C4-2B (cell line): ENCODE measurements at regions not wholly inside any gene's neighbourhood (a gene's known extent, or its start where the extent isn't known, plus 50 kb on each side); places are given as distances from the start of the nearest gene placed in this dataset.
"Not testable (repeated sequence)": the region's sequence is repeated elsewhere in the genome, so short reads cannot be mapped to it uniquely, and the experiment has no call there.

ENCODE experiments used
- H3K27ac ChIP-seq: fragments of 450-650 bp; 2 replicates; pipeline ENCODE4 v1.5.1; 2017
- CTCF ChIP-seq: fragments of 450-650 bp; conservative IDR thresholded peaks from 2 replicates; pipeline ENCODE4 v1.5.1; 2017; ENCODE audit warnings: mild to moderate bottlenecking
- ZFX ChIP-seq: fragments of 450-650 bp; IDR thresholded peaks from 2 replicates; pipeline ENCODE4 v1.6.1; 2017

- no peak overlapping the region for H3K27ac ChIP-seq
- TF ChIP-seq ZFX (no peak), CTCF (no peak)
Measured at GRCh38 chr3:75272691-75273090, 391.4 kb upstream of the FRG2C start.

GRCh38 chr3:75285531-75286148 is 378.5 kb upstream of the FRG2C start:
- not testable (repeated sequence) for H3K27ac ChIP-seq

GRCh38 chr3:75288972-75289574 is 375.1 kb upstream of the FRG2C start:
- not testable (repeated sequence) for H3K27ac ChIP-seq

- TF ChIP-seq CTCF (peak; percentile 41), ZFX (no peak)
- H3K27ac ChIP-seq, result no peak overlapping the region
Measured at GRCh38 chr3:75294124-75294523, 370.0 kb upstream of the FRG2C start.

- TF ChIP-seq CTCF (no peak), ZFX (no peak)
- no peak overlapping the region for H3K27ac ChIP-seq
Measured at GRCh38 chr3:75295013-75295412, 369.1 kb upstream of the FRG2C start.

GRCh38 chr3:75296858-75297257 is 367.3 kb upstream of the FRG2C start:
- no peak overlapping the region for H3K27ac ChIP-seq
- no peak for TF ChIP-seq CTCF
- TF ChIP-seq ZFX, result no peak

- no peak for TF ChIP-seq CTCF
- TF ChIP-seq ZFX, result no peak
- H3K27ac ChIP-seq, result no peak overlapping the region
Measured at GRCh38 chr3:75300606-75301005, 363.5 kb upstream of the FRG2C start.

- H3K27ac ChIP-seq, result not testable (repeated sequence)
Measured at GRCh38 chr3:75301050-75301449, 363.1 kb upstream of the FRG2C start.

GRCh38 chr3:75303741-75304140 is 360.4 kb upstream of the FRG2C start:
- TF ChIP-seq CTCF (no peak), ZFX (no peak)
- H3K27ac ChIP-seq, result no peak overlapping the region
